Stimulated activated CD4-positive, alpha-beta T cell treated with anti-CD3 and anti-CD28 coated beads, Interleukin-15, amount 100 ng/mL, for 24 hours (primary cell): ENCODE measurements at regions not wholly inside any gene's neighbourhood (a gene's known extent, or its start where the extent isn't known, plus 50 kb on each side); places are given as distances from the start of the nearest gene placed in this dataset.

Source experiments
- DNase-seq: peaks from one replicate; pipeline ENCODE4 v3.0.0-alpha.2; 2020

- DNase-seq = no peak
Measured at GRCh38 chr14:39939023-39939422, 506.8 kb upstream of the FBXO33 start.

- DNase-seq = no peak
Measured at GRCh38 chr14:39912192-39913100, 480.2 kb upstream of the FBXO33 start.

GRCh38 chr14:39897657-39898056, 465.4 kb upstream of the FBXO33 start:
- DNase-seq = no peak

GRCh38 chr14:39890026-39890425, 457.8 kb upstream of the FBXO33 start:
- DNase-seq = no peak

- no peak for DNase-seq
Measured at GRCh38 chr14:39884091-39884490, 451.9 kb upstream of the FBXO33 start.

GRCh38 chr14:39880965-39881364, 448.7 kb upstream of the FBXO33 start:
- DNase-seq = no peak

- DNase-seq = no peak
Measured at GRCh38 chr14:39880106-39880695, 448.0 kb upstream of the FBXO33 start.

GRCh38 chr14:39877577-39878190, 445.5 kb upstream of the FBXO33 start:
- DNase-seq = no peak

GRCh38 chr14:39876916-39877315, 444.7 kb upstream of the FBXO33 start:
- no peak for DNase-seq

- no peak for DNase-seq
Measured at GRCh38 chr14:39875028-39875427, 442.8 kb upstream of the FBXO33 start.

- DNase-seq = no peak
Measured at GRCh38 chr14:39873791-39874190, 441.6 kb upstream of the FBXO33 start.

GRCh38 chr14:39868949-39869348, 436.7 kb upstream of the FBXO33 start:
- DNase-seq = no peak

GRCh38 chr14:39868251-39868650, 436.0 kb upstream of the FBXO33 start:
- DNase-seq = no peak

- no peak for DNase-seq
Measured at GRCh38 chr14:39863441-39863840, 431.2 kb upstream of the FBXO33 start.

GRCh38 chr14:39861696-39862095, 429.5 kb upstream of the FBXO33 start:
- DNase-seq = no peak

- DNase-seq = no peak
Measured at GRCh38 chr14:39861229-39861600, 429.0 kb upstream of the FBXO33 start.

- no peak for DNase-seq
Measured at GRCh38 chr14:39860596-39861228, 428.5 kb upstream of the FBXO33 start.

- no peak for DNase-seq
Measured at GRCh38 chr14:39859314-39859713, 427.1 kb upstream of the FBXO33 start.

GRCh38 chr14:39857376-39858055, 425.3 kb upstream of the FBXO33 start:
- DNase-seq = no peak

- no peak for DNase-seq
Measured at GRCh38 chr14:39853441-39853840, 421.2 kb upstream of the FBXO33 start.

- DNase-seq = no peak
Measured at GRCh38 chr14:39851202-39851601, 419.0 kb upstream of the FBXO33 start.

GRCh38 chr14:39847852-39848251, 415.6 kb upstream of the FBXO33 start:
- DNase-seq = no peak

- no peak for DNase-seq
Measured at GRCh38 chr14:39847194-39847593, 415.0 kb upstream of the FBXO33 start.
